HCT116 (cell line): ENCODE measurements at regions not wholly inside any gene's neighbourhood (a gene's known extent, or its start where the extent isn't known, plus 50 kb on each side); places are given as distances from the start of the nearest gene placed in this dataset.

Experiments used
- ATAC-seq: fragments of 200-7000 bp; cut with Tn5 transposase; 2 replicates; pipeline ENCODE4 v1.9.1; 2020; ENCODE audit warnings: mild to moderate bottlenecking, moderate library complexity
- BruUV-seq: library from RNA; stranded (reverse); fragments of 400-500 nt; replicated peaks from 2 replicates; lab custom pipeline; 2021; lab: Mats Ljungman, UMichigan
- CTCF ChIA-PET: fragments of 300-600 bp; sonication (Branson Sonifier 250); formaldehyde crosslinking; loops from one replicate; lab custom pipeline; 2021; ENCODE audit warnings: antibody characterized with exemption; lab: Charles Lee
- POLR2A ChIA-PET: fragments of 300-600, 350-600 bp; sonication (Branson Sonifier 250); formaldehyde crosslinking; loops from one replicate; lab custom pipeline; 2021; ENCODE audit warnings: antibody characterized with exemption; lab: Charles Lee
- RAD21 ChIA-PET, 2 experiments: fragments of 300-600 bp; sonication (Branson Sonifier 250); formaldehyde crosslinking; loops; one replicate each; lab custom pipeline; 2023; ENCODE audit warnings: low total read pairs in 2 of 2; ENCODE audit not compliant: uncharacterized antibody in 2 of 2, unreplicated experiment in 2 of 2, low non-redundant PET in 1 of 2; lab: Charles Lee
- DNase-seq: peaks from one replicate; pipeline ENCODE4 v3.0.0-alpha.2; 2010; ENCODE audit warnings: low read depth, low spot score
- H2AFZ ChIP-seq: fragments of 200-600 bp; shearing (Covaris generic), sonication (generic); 2 replicates; pipeline ENCODE4 v1.6.1; 2017; ENCODE audit warnings: low read depth, mixed run types, mixed read lengths, antibody characterized with exemption, low read length; ENCODE audit not compliant: poor library complexity, severe bottlenecking
- H3K27ac ChIP-seq: 2 replicates; pipeline ENCODE4 v1.5.1; 2012; ENCODE audit warnings: low read depth, low read length
- H3K27me3 ChIP-seq: fragments of 200-600 bp; sonication (generic); 2 replicates; pipeline ENCODE4 v1.6.1; 2016; ENCODE audit warnings: mixed run types, low read length, mixed read lengths; ENCODE audit not compliant: insufficient read depth
- H3K36me3 ChIP-seq, 2 experiments: fragments of 200-500 bp in 1 of 2; fragments of 200-600 bp in 1 of 2; sonication (Bioruptor generic) in 1 of 2; sonication (generic) in 1 of 2; 2 replicates each; pipeline versions ENCODE4 v1.5.1 to v1.6.1; 2014 to 2016; ENCODE audit warnings: low read length in 2 of 2, inconsistent platforms in 1 of 2, mixed read lengths in 1 of 2, mixed run types in 1 of 2; ENCODE audit not compliant: insufficient read depth in 2 of 2, control insufficient read depth in 1 of 2
- H3K4me1 ChIP-seq, 2 experiments: fragments of 200-600 bp in 1 of 2; sonication (generic) in 1 of 2; 2 replicates each; pipeline versions ENCODE4 v1.5.1 to v1.6.1; 2012 to 2017; ENCODE audit warnings: low read length in 2 of 2, inconsistent platforms in 1 of 2, mild to moderate bottlenecking in 1 of 2, mixed read lengths in 1 of 2, mixed run types in 1 of 2, moderate library complexity in 1 of 2; ENCODE audit not compliant: insufficient read depth in 2 of 2, control insufficient read depth in 1 of 2
- H3K4me2 ChIP-seq: fragments of 200-600 bp; sonication (generic); 2 replicates; pipeline ENCODE4 v1.6.1; 2017; ENCODE audit warnings: mixed run types, low read length, mixed read lengths
- H3K4me3 ChIP-seq, 2 experiments: fragments of 200-600 bp in 1 of 2; sonication (generic) in 1 of 2; replicated peaks in 1 of 2; 2 replicates each; pipeline ENCODE4 v1.5.1; 2011 to 2016; ENCODE audit warnings: low read length in 2 of 2, control low read depth in 1 of 2, low read depth in 1 of 2, mild to moderate bottlenecking in 1 of 2, mixed read lengths in 1 of 2, mixed run types in 1 of 2
- H3K79me2 ChIP-seq: fragments of 200-600 bp; sonication (generic); 2 replicates; pipeline ENCODE4 v1.6.1; 2017; ENCODE audit warnings: mild to moderate bottlenecking, mixed run types, low read length, moderate library complexity, mixed read lengths; ENCODE audit not compliant: insufficient read depth
- H3K9ac ChIP-seq: fragments of 200-600 bp; sonication (generic); 2 replicates; pipeline ENCODE4 v1.6.1; 2016; ENCODE audit warnings: low read length, mixed read lengths
- H3K9me2 ChIP-seq: fragments of 200-600 bp; sonication (generic), shearing (Covaris generic); 2 replicates; pipeline ENCODE4 v1.6.1; 2017; ENCODE audit warnings: mixed run types, mild to moderate bottlenecking, moderate library complexity; ENCODE audit not compliant: insufficient read depth
- H3K9me3 ChIP-seq, 2 experiments: fragments of 200-500 bp in 1 of 2; fragments of 200-600 bp in 1 of 2; sonication (Bioruptor generic) in 1 of 2; sonication (generic) in 1 of 2; 2 replicates each; pipeline ENCODE4 v1.6.1; 2014 to 2017; ENCODE audit warnings: low read length in 2 of 2, mixed read lengths in 2 of 2, inconsistent platforms in 1 of 2, low read depth in 1 of 2, mild to moderate bottlenecking in 1 of 2, mixed run types in 1 of 2, moderate library complexity in 1 of 2; ENCODE audit not compliant: control insufficient read depth in 1 of 2, insufficient read depth in 1 of 2
- H4K20me1 ChIP-seq: fragments of 200-600 bp; sonication (generic), shearing (Covaris generic); 2 replicates; pipeline ENCODE4 v1.6.1; 2017; ENCODE audit warnings: mixed run types, mild to moderate bottlenecking, moderate library complexity; ENCODE audit not compliant: insufficient read depth
- CEBPB ChIP-seq: IDR thresholded peaks from 2 replicates; pipeline ENCODE4 v1.6.1; 2012; ENCODE audit warnings: low read depth
- ELF1 ChIP-seq: IDR thresholded peaks from 2 replicates; pipeline ENCODE4 v1.6.1; 2012; ENCODE audit warnings: low read depth, borderline replicate concordance
- EZH2 ChIP-seq: fragments of 200-600 bp; sonication (generic); IDR thresholded peaks from 2 replicates; pipeline ENCODE4 v1.6.1; 2017; ENCODE audit warnings: antibody characterized with exemption, mixed run types
- POLR2A ChIP-seq: IDR thresholded peaks from 2 replicates; pipeline ENCODE4 v1.7.0; 2011; ENCODE audit warnings: borderline replicate concordance; ENCODE audit not compliant: insufficient read depth, insufficient read length; ENCODE audit errors: extremely low read depth
- TCF7L2 ChIP-seq: IDR thresholded peaks from 2 replicates; pipeline ENCODE4 v1.7.0; 2011; ENCODE audit warnings: borderline replicate concordance, inconsistent platforms; ENCODE audit not compliant: insufficient read depth, insufficient read length; ENCODE audit errors: extremely low read depth
- YY1 ChIP-seq: IDR thresholded peaks from 2 replicates; pipeline ENCODE4 v1.6.1; 2011; ENCODE audit warnings: low read length, low read depth, moderate library complexity, mild to moderate bottlenecking; ENCODE audit not compliant: insufficient replicate concordance; ENCODE audit errors: extremely low read depth
- ZFX ChIP-seq: fragments of 450-650 bp; IDR thresholded peaks from 2 replicates; pipeline ENCODE4 v1.6.1; 2017
- intact Hi-C: fragments of 100-400 bp; cut with micrococcal nuclease; formaldehyde crosslinking; loops from 2 replicates; pipeline ENCODE4 v1.10.0; 2022
- TF ChIP-seq, protein P1 (sequence below): IDR thresholded peaks from 2 replicates; pipeline ENCODE4 v1.6.1; 2012; ENCODE audit warnings: low read depth
- TF ChIP-seq, protein P2 (sequence below), 3 experiments: fragments of 200-600 bp in 1 of 3; sonication (generic) in 1 of 3; IDR thresholded peaks in 2 of 3; conservative IDR thresholded peaks in 1 of 3; 2 replicates each; pipeline ENCODE4 v1.5.1; 2012 to 2017; ENCODE audit warnings: low read depth in 2 of 3, low read length in 2 of 3, antibody characterized with exemption in 1 of 3, borderline replicate concordance in 1 of 3, control low read depth in 1 of 3, mild to moderate bottlenecking in 1 of 3, mixed read lengths in 1 of 3, mixed run types in 1 of 3, moderate library complexity in 1 of 3; ENCODE audit not compliant: insufficient read depth in 1 of 3
- TF ChIP-seq, protein P3 (sequence below): IDR thresholded peaks from 2 replicates; pipeline ENCODE4 v1.6.1; 2012

DNA sequence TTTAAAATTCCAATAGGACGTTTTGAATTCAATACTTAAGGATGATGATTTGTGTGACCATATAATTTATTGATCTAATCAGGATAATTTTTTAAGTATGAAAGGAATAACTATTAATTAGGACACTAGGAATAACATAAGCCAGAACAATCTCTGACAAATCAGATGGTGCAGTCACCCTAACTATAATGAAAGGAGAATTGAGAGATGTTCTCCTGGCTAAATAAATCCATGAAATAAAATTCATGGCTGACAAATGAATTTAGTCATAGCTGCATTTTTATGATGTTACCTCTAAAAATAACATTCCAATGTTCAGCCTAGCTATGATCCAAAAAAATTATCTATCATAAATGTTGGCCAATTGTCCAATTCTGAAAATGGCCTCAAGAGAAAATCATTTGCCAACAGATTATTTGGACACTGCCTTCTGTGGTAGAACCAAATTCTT lies 190.6 kb upstream of the NEIL3 start:
- no peak overlapping the region for H3K4me3 ChIP-seq
- CTCF ChIA-PET, result no interaction called here
- BruUV-seq, result no TSS peak

DNA sequence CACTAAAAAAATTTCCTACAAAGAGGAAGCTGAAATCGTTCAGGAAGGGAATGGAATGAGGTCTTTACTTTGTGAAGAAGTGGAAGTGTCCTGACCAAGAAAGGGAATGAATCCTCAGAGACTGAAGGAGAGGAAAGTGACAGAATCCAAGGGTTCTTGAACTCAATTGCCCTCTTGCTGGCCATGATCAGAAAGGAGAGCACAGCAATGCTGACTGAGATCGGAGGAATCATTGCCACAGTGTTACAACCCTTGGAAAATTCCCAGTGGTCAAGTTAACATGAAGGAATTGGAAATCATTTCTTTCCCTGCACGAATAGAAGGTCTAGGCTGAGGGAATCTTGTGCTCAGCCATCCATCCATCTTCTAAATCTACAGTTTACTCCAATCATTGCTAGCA lies 190.0 kb upstream of the NEIL3 start:
- Histone ChIP-seq H3K4me1 (no peaks in the 10 kb centered on the region), H3K9ac (no peak overlapping the region), H3K79me2 (no peaks in the 10 kb centered on the region), H3K9me3 (no peaks in the 10 kb centered on the region), H3K9me2 (no peaks in the 10 kb centered on the region), H3K27ac (no peak overlapping the region), H3K4me2 (no peak overlapping the region), H2AFZ (no peak overlapping the region), H3K27me3 (no peaks in the 10 kb centered on the region), H4K20me1 (no peaks in the 10 kb centered on the region), H3K36me3 (no peaks in the 10 kb centered on the region), H3K4me3 (no peak overlapping the region)
- intact Hi-C loops, result no loop called here
- ChIA-PET POLR2A (no interaction called here), CTCF (no interaction called here), RAD21 (no interaction called here)
- no TSS peak for BruUV-seq
- no peak for TF ChIP-seq ZFX
- TF ChIP-seq, protein P1, sequence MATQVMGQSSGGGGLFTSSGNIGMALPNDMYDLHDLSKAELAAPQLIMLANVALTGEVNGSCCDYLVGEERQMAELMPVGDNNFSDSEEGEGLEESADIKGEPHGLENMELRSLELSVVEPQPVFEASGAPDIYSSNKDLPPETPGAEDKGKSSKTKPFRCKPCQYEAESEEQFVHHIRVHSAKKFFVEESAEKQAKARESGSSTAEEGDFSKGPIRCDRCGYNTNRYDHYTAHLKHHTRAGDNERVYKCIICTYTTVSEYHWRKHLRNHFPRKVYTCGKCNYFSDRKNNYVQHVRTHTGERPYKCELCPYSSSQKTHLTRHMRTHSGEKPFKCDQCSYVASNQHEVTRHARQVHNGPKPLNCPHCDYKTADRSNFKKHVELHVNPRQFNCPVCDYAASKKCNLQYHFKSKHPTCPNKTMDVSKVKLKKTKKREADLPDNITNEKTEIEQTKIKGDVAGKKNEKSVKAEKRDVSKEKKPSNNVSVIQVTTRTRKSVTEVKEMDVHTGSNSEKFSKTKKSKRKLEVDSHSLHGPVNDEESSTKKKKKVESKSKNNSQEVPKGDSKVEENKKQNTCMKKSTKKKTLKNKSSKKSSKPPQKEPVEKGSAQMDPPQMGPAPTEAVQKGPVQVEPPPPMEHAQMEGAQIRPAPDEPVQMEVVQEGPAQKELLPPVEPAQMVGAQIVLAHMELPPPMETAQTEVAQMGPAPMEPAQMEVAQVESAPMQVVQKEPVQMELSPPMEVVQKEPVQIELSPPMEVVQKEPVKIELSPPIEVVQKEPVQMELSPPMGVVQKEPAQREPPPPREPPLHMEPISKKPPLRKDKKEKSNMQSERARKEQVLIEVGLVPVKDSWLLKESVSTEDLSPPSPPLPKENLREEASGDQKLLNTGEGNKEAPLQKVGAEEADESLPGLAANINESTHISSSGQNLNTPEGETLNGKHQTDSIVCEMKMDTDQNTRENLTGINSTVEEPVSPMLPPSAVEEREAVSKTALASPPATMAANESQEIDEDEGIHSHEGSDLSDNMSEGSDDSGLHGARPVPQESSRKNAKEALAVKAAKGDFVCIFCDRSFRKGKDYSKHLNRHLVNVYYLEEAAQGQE, result no peak
- no peak for TF ChIP-seq EZH2
- TF ChIP-seq, protein P2, sequence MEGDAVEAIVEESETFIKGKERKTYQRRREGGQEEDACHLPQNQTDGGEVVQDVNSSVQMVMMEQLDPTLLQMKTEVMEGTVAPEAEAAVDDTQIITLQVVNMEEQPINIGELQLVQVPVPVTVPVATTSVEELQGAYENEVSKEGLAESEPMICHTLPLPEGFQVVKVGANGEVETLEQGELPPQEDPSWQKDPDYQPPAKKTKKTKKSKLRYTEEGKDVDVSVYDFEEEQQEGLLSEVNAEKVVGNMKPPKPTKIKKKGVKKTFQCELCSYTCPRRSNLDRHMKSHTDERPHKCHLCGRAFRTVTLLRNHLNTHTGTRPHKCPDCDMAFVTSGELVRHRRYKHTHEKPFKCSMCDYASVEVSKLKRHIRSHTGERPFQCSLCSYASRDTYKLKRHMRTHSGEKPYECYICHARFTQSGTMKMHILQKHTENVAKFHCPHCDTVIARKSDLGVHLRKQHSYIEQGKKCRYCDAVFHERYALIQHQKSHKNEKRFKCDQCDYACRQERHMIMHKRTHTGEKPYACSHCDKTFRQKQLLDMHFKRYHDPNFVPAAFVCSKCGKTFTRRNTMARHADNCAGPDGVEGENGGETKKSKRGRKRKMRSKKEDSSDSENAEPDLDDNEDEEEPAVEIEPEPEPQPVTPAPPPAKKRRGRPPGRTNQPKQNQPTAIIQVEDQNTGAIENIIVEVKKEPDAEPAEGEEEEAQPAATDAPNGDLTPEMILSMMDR (IDR thresholded peaks at IDR 0.05 in 2 of 3, conservative IDR thresholded peaks at IDR 0.05 in 1 of 3; ENCODE audit: borderline replicate concordance in 1 of 3, insufficient read depth in 1 of 3, low read depth in 2 of 3, low read length in 2 of 3), result no peak
- no peak for TF ChIP-seq POLR2A
- DNase-seq (no peak), ATAC-seq (no peak)

More for the DNA sequence above, 190.6 kb upstream of the NEIL3 start:
- DNase-seq, result no peak
- ChIA-PET RAD21 (no interaction called here), POLR2A (no interaction called here)
- H2AFZ ChIP-seq, result no peak overlapping the region
- H3K9ac ChIP-seq, result no peak overlapping the region
- TF ChIP-seq ELF1 (no peak), YY1 (no peak), TCF7L2 (no peak), POLR2A (no peak), ZFX (no peak), CEBPB (no peak)
- TF ChIP-seq, protein P3, sequence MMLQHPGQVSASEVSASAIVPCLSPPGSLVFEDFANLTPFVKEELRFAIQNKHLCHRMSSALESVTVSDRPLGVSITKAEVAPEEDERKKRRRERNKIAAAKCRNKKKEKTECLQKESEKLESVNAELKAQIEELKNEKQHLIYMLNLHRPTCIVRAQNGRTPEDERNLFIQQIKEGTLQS, result no peak
- no peaks in the 10 kb centered on the region for H3K27me3 ChIP-seq
- H3K36me3 ChIP-seq, result no peaks in the 10 kb centered on the region
- intact Hi-C loops, result no loop called here
- H3K79me2 ChIP-seq, result no peaks in the 10 kb centered on the region
- no peaks in the 10 kb centered on the region for H3K9me3 ChIP-seq
- no peaks in the 10 kb centered on the region for H4K20me1 ChIP-seq
- H3K4me2 ChIP-seq, result no peak overlapping the region
- no peaks in the 10 kb centered on the region for H3K4me1 ChIP-seq
- no peak overlapping the region for H3K27ac ChIP-seq
- ATAC-seq, result no peak
- no peaks in the 10 kb centered on the region for H3K9me2 ChIP-seq
